Epidermal melanocyte (primary cell): ENCODE measurements at regions not wholly inside any gene's neighbourhood (a gene's known extent, or its start where the extent isn't known, plus 50 kb on each side); places are given as distances from the start of the nearest gene placed in this dataset.
"Not testable (repeated sequence)": the region's sequence is repeated elsewhere in the genome, so short reads cannot be mapped to it uniquely, and the experiment has no call there.

Source experiments
- DNase-seq: peaks from one replicate; pipeline ENCODE4 v3.0.0; 2011; ENCODE audit warnings: low spot score; ENCODE audit not compliant: insufficient read length

GRCh38 chr20:53774461-53775203 is 181.0 kb upstream of the ZNF217 start:
- DNase-seq, result no peak

GRCh38 chr20:53773792-53774401 is 180.3 kb upstream of the ZNF217 start:
- DNase-seq, result peak; percentile 57

- DNase-seq, result not testable (repeated sequence)
These were observed 179.6 kb upstream of the ZNF217 start for GRCh38 chr20:53773066-53773791.

- DNase-seq, result no peak
These were observed 175.4 kb upstream of the ZNF217 start for GRCh38 chr20:53769041-53769440.

- no peak for DNase-seq
These were observed 174.7 kb upstream of the ZNF217 start for GRCh38 chr20:53768329-53768728.

- no peak for DNase-seq
These were observed 173.7 kb upstream of the ZNF217 start for GRCh38 chr20:53767206-53767930.

GRCh38 chr20:53764415-53764800 is 170.8 kb upstream of the ZNF217 start:
- DNase-seq, result no peak

GRCh38 chr20:53763707-53764414 is 170.2 kb upstream of the ZNF217 start:
- DNase-seq, result no peak

GRCh38 chr20:53762423-53762798 is 168.8 kb upstream of the ZNF217 start:
- DNase-seq, result not testable (repeated sequence)

GRCh38 chr20:53760025-53760441 is 166.4 kb upstream of the ZNF217 start:
- DNase-seq, result no peak

GRCh38 chr20:53757472-53757913 is 163.9 kb upstream of the ZNF217 start:
- DNase-seq, result no peak

- no peak for DNase-seq
These were observed 162.3 kb upstream of the ZNF217 start for GRCh38 chr20:53755733-53756531.

GRCh38 chr20:53753880-53754459 is 160.3 kb upstream of the ZNF217 start:
- no peak for DNase-seq

- DNase-seq, result no peak
These were observed 159.6 kb upstream of the ZNF217 start for GRCh38 chr20:53752971-53753879.

- DNase-seq, result no peak
These were observed 158.9 kb upstream of the ZNF217 start for GRCh38 chr20:53752583-53752970.

GRCh38 chr20:53751620-53752318 is 158.1 kb upstream of the ZNF217 start:
- no peak for DNase-seq

GRCh38 chr20:53750827-53751619 is 157.4 kb upstream of the ZNF217 start:
- DNase-seq, result no peak
